ENCODE measurements at regions not wholly inside any gene's neighbourhood (a gene's known extent, or its start where the extent isn't known, plus 50 kb on each side); places are given as distances from the start of the nearest gene placed in this dataset.

DNA sequence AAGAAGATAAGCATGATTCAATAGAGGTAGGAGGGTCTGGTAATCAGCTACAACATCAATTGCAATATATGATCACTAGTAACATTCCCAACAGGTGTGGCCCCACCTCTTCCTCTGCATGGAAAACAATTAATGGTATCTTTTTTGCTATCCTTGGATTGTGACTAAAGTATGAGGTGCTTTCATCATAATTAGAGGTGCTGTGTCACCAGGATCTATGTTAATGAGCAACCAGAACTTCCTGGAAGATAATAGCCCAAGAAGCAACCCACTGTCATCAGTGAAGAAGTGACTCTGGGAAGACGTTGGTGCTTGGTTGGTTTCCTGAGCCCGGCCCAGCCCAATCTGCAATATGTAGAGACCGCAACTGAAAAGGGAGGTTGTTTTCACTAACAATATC, 167.2 kb downstream of the SETD4 start:
- no peak for ATAC-seq

- no peak for ATAC-seq
These were observed 173.4 kb downstream of the SETD4 start for GRCh38 chr21:35886887-35887286.

- ATAC-seq = no peak
These were observed 174.3 kb downstream of the SETD4 start for GRCh38 chr21:35885942-35886541.

DNA sequence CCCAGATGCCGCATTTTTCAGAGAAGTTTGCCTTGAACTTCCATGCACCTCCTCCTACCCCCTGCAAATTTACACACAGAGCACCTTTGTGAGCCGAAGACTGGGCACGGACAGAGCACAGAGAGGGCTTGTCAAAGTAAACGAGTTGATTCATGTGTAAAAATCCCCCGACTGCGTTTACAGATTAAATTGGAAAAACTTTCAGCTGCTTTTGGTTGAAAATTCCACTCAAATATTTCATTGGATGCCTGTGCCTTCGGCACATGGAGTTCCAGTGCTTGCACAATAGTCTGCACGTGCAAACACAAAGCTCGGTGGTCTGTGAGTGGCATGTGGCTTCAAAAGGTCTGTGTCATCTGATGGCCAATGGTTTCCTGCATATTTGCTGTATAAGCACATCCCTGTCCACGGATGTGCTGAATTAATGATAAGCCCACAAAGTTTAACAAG, 177.5 kb downstream of the SETD4 start:
- no peak for ATAC-seq

DNA sequence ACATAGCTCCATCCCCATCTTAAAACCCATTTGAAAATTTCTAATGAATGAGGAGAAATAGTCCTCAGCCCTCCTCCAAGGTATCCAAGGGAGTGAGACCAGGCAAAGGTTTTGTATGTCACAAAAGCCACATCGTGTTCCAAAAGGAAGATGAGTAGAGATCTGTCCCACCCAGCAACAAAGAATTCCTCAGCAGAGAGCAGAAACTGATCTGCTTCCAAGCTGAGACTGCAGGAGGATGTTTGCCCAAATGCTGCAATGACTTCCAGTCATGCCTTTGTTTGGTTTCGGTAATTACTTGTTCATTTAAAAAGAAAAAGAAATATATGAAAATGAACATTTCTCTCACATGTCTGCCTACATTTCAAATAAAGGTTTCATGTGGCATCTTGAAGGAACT, 186.9 kb downstream of the SETD4 start:
- no peak for ATAC-seq

- ATAC-seq = no peak
These were observed 188.4 kb downstream of the SETD4 start for GRCh38 chr21:35871906-35872305.

GRCh38 chr21:35868869-35869223, 191.5 kb downstream of the SETD4 start:
- ATAC-seq = no peak

DNA sequence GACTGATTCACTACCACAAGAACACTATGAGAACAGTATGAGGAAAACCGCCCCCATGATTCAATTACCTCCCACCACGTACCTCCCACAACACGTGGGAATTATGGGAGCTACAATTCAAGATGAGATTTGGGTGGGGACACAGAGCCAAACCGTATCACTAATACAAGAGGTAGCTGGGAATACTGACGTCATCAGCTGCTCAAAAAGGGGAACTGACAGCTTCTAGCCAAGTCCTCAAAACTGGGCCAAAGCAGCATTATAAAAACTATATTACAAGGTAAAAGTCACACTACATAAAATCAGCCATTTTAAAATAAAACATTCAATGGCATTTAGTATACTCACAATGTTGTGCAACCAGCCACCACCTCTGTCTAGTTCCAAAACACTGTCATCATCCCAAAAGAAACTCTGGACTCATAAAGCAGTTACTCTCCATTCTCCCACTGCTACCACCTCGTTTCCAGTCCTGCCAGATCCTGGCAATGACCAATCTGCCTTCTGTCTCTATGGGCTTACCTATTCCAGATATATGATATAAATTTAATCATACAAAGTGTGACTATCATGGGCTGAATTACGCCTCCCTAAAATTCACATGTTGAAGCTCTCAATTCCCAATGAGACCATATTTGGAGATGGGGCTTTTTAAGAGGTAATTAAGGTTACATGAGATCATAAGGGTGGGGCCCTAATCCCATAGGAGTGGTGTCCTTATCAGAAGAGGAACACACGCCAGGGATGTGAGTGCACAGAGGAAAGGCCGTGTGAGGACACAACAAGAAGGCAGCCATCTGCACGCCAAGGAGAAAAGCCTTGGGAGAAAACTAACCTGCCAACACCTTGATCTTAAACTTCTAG, 192.1 kb downstream of the SETD4 start:
- ATAC-seq = no peak

DNA sequence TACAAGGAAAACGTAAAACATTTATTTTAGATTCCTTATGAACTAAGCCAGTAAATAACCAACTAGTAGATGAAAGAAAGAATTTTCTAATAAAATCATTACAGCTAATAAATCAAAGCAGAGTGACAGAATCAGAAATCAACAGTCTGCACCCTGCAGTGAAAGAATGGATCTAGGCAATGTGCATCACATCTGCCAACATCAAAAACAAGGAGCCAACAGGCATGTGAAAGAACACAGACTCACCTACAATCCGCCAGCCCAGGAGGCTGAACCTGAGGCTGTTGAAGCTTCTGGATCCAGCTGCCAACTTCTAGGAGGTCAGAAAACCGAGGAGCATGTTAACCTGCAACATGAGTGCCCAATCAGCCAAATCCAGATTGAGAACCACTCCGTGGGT, 196.3 kb downstream of the SETD4 start:
- ATAC-seq = no peak

DNA sequence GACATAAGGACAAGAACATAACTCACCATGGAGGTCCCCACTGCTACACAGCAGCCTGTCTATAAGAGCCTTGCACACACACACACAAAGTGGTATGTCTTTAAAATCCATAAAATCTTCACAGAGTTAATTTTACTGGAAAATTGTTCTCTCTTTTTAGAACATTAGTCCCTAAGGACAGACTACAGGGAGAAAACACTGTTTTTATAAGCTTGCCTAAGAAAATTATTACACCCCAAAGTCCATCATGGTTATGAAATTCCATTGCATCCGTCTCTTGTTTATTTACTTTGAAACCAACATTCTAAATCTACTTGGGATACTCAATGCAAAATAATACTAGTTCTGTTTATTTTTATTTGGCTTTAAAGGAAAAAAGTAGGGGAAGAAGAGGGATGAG, 197.4 kb downstream of the SETD4 start:
- ATAC-seq = no peak

GRCh38 chr21:35861661-35862060, 198.7 kb downstream of the SETD4 start:
- no peak for ATAC-seq

- no peak for ATAC-seq
These were observed 200.0 kb downstream of the SETD4 start for GRCh38 chr21:35860189-35860869.

GRCh38 chr21:35859677-35860076, 200.6 kb downstream of the SETD4 start:
- ATAC-seq = no peak

- no peak for ATAC-seq
These were observed 203.2 kb downstream of the SETD4 start for GRCh38 chr21:35857095-35857494.

- no peak for ATAC-seq
These were observed 204.8 kb downstream of the SETD4 start for GRCh38 chr21:35855484-35855883.

DNA sequence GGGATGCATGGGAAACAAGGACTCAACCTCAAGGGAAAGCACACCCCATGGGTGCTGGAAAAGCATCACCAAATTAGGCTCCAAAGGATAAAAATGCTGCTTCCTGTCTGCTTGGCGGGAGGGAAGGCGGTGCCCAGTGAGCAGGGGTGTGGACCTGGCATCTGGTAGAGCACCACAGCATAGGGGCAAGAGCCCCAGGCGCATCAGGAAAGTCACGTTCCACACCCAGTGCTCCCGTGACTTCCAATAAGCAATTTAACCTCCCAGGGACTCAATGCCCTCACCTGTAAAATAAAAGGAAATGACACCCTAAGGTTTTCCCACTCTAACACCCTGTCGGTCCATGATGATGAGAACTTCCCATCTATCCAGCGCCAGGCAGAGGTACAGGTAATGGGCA, 206.0 kb downstream of the SETD4 start:
- no peak for ATAC-seq

DNA sequence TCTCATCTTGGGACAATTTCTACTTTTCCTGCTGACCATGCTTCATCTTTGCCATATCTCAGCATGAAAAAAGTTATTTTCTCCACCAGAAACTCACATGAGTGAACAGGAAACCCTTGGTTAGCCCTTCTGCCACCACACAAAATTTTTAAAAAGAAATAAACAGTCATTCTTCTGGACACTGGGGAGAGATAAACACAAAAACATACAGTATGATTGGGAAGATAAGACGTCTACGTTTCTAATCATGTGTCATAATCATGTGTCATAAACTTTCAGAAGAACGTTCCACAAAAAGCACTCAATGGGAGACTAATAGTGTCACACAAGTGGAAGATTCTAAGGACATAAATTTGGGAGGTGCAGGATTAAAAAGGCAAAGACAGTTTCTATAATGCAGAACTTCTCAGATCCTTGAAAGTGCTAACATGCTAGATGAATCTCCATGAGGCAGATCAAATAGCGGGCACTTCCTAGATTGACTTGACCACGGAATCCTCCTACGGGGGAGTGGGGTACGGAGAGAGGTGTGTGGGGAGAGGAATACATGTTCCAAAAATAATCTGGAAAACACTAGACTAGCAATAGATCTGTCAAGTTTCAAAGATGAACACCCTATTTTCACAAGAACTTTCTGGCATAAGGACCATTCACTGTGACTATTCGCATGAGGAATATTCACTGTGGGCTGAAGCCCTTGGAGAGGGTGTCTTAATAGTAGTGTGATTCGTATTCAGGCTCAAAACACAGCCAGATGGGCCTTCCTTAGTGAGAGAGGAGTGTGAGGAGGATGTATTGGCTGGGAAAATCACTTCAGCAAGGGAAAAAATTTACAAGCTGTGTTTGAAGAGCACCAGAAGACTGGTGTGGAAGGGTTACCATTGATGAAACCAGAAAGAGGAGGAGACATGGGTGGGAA, 206.7 kb downstream of the SETD4 start:
- no peak for ATAC-seq

DNA sequence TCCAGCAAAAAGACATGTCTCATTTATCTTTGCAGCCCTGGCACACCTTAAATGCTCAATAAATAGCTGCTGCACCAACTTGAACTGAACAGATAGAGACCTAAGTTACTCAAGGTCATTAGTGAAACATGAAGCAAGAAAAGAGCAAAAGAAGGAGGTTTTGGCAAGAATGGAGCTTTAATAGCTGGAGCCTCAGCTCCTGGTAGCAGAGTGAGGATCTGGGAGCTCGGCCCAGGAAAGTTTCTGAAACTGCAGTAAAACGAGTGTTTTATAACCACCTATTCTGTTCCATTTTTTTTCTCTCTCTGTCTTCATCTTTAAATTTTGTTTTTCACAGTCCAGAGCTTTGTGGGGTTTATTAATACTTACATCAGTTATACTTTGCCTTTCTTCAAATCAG, 207.5 kb downstream of the SETD4 start:
- ATAC-seq = no peak

DNA sequence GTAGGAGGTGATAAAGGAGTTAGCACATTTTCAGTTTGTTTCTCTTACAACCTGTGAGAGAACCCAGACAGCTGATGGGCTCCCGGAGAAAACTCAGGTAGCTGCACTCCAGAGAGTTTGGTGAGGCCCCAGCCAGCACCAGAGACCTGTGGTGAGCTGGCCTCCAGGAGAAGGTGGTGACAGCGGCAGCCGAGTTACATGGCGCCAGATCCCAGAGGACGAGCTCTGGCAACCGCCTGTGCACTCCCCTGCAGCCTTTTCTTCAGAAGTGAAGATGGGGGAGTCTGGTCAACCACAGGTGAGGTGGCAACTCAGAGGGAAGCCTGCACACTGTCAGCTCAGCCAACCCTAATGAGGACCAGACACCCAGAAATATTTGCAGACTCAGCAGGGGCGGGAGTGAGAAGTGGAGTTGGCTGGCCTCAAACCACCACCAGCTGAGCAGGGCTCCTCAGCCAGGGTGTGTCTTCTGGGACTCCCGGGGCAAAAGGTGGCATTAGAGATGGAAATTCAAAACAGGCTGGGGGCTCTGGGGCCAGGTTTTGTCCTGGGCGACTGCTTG, 209.7 kb downstream of the SETD4 start:
- no peak for ATAC-seq

DNA sequence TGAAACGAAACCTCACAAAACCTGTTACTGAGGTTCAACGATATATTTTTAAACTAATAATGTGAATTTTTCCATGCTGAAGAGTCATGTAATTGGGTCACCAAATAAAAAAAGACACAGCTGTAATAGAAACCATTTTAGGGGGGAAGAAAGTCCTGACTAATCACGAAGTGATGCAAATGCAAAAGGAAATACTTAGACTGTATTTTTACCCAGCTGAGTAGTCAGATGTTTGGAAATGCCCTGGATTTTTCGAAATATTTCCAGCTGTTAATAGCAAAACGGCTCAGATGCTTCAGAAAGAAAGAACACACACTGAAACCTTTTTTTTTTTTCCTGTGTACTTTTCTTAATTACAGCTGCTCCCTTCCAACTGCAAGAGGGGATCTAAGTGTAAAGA, 210.3 kb downstream of the SETD4 start:
- ATAC-seq = no peak

GRCh38 chr21:35849144-35849543, 211.2 kb downstream of the SETD4 start:
- no peak for ATAC-seq

DNA sequence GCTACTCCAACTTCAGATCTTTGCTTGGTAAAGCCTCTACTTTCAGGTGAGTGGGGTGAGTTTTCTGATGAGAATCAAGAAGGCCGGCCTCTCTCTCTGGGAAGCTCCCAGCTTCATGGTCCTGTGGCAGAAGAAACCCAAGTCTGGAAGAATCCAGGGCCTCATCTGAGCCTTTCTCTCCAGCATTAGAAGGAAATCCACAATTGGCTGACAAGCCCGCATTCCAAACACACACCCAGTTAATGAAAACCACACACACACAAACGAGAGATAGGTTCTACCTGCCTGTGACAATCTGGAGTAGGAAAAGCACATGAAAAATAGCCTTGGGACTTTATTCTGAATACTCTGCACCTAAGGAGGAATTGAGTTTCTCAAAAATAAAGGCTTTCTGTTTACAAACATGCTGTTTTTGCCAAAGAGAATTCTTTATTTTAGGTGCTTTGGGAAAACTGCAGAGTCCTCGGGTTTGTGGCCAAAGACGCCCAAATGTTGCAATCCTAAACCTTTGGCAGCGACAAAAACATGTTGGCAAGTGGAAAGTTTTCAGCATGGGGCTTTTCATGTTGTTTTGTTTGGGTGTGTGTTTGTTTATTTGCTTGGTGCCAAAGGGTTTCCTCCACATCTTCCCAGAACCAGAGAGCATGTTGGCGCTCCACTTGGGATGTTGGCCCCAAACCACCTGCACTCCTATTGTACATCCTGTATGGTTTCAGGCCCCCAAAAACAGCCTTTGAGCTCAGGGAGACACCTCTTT, 216.2 kb downstream of the SETD4 start:
- no peak for ATAC-seq

Measured in esophagus mucosa (tissue), 1 donor.